ENCODE measurements at regions not wholly inside any gene's neighbourhood (a gene's known extent, or its start where the extent isn't known, plus 50 kb on each side); places are given as distances from the start of the nearest gene placed in this dataset.

DNA sequence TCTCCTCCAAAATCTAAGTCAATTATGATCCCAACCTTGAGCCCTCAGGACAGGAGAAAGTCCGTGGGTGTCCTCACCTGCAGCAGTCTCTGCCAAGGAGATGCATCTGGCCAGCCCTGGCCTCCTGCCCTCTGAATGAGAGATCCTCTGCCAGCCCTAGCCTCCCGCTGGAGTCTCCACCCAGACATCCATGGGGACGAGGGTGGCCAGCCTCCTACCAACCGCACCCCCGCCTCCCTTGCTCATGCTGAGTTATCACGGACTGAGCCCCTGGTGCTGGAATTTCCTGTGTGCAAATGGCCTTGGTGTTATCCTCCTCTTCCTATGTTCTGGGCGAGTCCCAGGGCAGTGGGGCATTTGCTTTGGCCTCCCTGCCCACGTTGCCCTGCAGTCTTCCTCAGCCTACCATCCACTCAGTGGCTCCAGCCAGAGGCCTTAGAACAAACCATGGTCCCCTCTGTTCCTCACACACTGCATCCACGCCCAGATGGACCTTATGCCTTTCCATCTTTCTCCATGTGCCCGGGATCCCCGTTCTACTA is 116.4 kb downstream of the ACKR3 start:
- no peak for TF ChIP-seq CTCF (IDR thresholded peaks at IDR 0.05)
- no peak for TF ChIP-seq POLR2AphosphoS5 (IDR thresholded peaks at IDR 0.05)
- no peak for TF ChIP-seq EP300 (IDR thresholded peaks at IDR 0.05; ENCODE audit: low read depth)
